Prostate gland (tissue), 2 donors: ENCODE measurements at regions not wholly inside any gene's neighbourhood (a gene's known extent, or its start where the extent isn't known, plus 50 kb on each side); places are given as distances from the start of the nearest gene placed in this dataset.

ENCODE experiments used
- CTCF ChIP-seq, 4 experiments: fragments of 200-600 bp in 2 of 4; fragments of 450-650 bp in 2 of 4; sonication (generic) in 2 of 4; IDR thresholded peaks; 1 replicate in 3 of 4; 2 replicates in 1 of 4; pipeline ENCODE4 v1.5.1; 2016 to 2019; ENCODE audit warnings: antibody characterized with exemption in 4 of 4, mild to moderate bottlenecking in 2 of 4, moderate library complexity in 2 of 4
- POLR2A ChIP-seq: fragments of 450-650 bp; IDR thresholded peaks from one replicate; pipeline ENCODE4 v1.6.1; 2016; ENCODE audit warnings: antibody characterized with exemption, mild to moderate bottlenecking
- POLR2AphosphoS5 ChIP-seq: sonication (generic); formaldehyde crosslinking; IDR thresholded peaks from one replicate; pipeline ENCODE4 v1.6.1; 2017; ENCODE audit warnings: antibody characterized with exemption

GRCh38 chr3:18024715-18025114 lies 282.3 kb upstream of the TBC1D5 start:
- TF ChIP-seq CTCF (IDR thresholded peaks at IDR 0.05): no peak
- TF ChIP-seq POLR2AphosphoS5: no peak
- no peak for TF ChIP-seq POLR2A
